Activated CD4-positive, alpha-beta T cell treated with anti-CD3 and anti-CD28 coated beads for 36 hours (primary cell): ENCODE measurements at regions not wholly inside any gene's neighbourhood (a gene's known extent, or its start where the extent isn't known, plus 50 kb on each side); places are given as distances from the start of the nearest gene placed in this dataset.

ENCODE experiments used
- ATAC-seq: fragments of 200-7000 bp; cut with Tn5 transposase; one replicate; pipeline ENCODE4 v1.10.0; 2021; ENCODE audit warnings: mild to moderate bottlenecking, moderate library complexity
- CTCF ChIA-PET: fragments of 350-600 bp; sonication (Branson Sonifier 250); formaldehyde crosslinking; loops from one replicate; lab custom pipeline; 2021; ENCODE audit warnings: antibody characterized with exemption; lab: Charles Lee
- POLR2A ChIA-PET: fragments of 350-600 bp; sonication (Branson Sonifier 250); formaldehyde crosslinking; loops from one replicate; lab custom pipeline; 2021; ENCODE audit warnings: antibody characterized with exemption, inconsistent platforms; lab: Charles Lee
- DNase-seq: peaks from one replicate; pipeline ENCODE4 v3.0.0-alpha.2; 2020
- H3K27ac Mint-ChIP-seq: one replicate; pipeline ENCODE4 v1.8.0; 2021; ENCODE audit warnings: mixed read lengths
- H3K27me3 Mint-ChIP-seq: one replicate; pipeline ENCODE4 v1.8.0; 2021; ENCODE audit warnings: mixed read lengths
- H3K36me3 Mint-ChIP-seq: one replicate; pipeline ENCODE4 v1.8.0; 2021; ENCODE audit warnings: low read depth, mixed read lengths
- H3K4me1 Mint-ChIP-seq: one replicate; pipeline ENCODE4 v1.8.0; 2021; ENCODE audit warnings: mixed read lengths
- H3K4me3 Mint-ChIP-seq: one replicate; pipeline ENCODE4 v1.8.0; 2021; ENCODE audit warnings: mild to moderate bottlenecking, moderate library complexity, mixed read lengths
- H3K9me3 Mint-ChIP-seq: one replicate; pipeline ENCODE4 v1.8.0; 2021; ENCODE audit warnings: low read depth, mixed read lengths
- intact Hi-C, 2 experiments: fragments of 100-400 bp; cut with DNase I in 1 of 2; cut with micrococcal nuclease in 1 of 2; formaldehyde crosslinking; loops; one replicate each; pipeline versions ENCODE4 v1.14.2 to v1.15.1; 2022 to 2024; cut with DNase I, micrococcal nuclease

- ChIA-PET POLR2A (no interaction called here), CTCF (no interaction called here)
- intact Hi-C loops, result no loop called here
- Mint-ChIP-seq H3K4me3 (no peak overlapping the region), H3K4me1 (no peaks in the 10 kb centered on the region), H3K9me3 (peaks cover 4% of the 10 kb centered on the region), H3K27ac (no peak overlapping the region), H3K36me3 (no peaks in the 10 kb centered on the region), H3K27me3 (no peaks in the 10 kb centered on the region)
- ATAC-seq, result no peak
- DNase-seq, result no peak
Observed at GRCh38 chr10:81280497-81281479, 594.2 kb upstream of the NRG3 start.

GRCh38 chr10:81288544-81288943, 586.5 kb upstream of the NRG3 start:
- intact Hi-C loops, result no loop called here
- no peak for DNase-seq

GRCh38 chr10:81297292-81297691, 577.7 kb upstream of the NRG3 start:
- ATAC-seq, result no peak
- H3K27me3 Mint-ChIP-seq, result no peaks in the 10 kb centered on the region
- no peaks in the 10 kb centered on the region for H3K4me1 Mint-ChIP-seq
- no peak for DNase-seq
- ChIA-PET POLR2A (no interaction called here), CTCF (no interaction called here)
- H3K4me3 Mint-ChIP-seq, result no peak overlapping the region
- H3K36me3 Mint-ChIP-seq, result no peaks in the 10 kb centered on the region
- no peak overlapping the region for H3K27ac Mint-ChIP-seq
- intact Hi-C loops, result no loop called here
- peaks cover 5% of the 10 kb centered on the region for H3K9me3 Mint-ChIP-seq

More at GRCh38 chr10:81288544-81288943, 586.5 kb upstream of the NRG3 start:
- ChIA-PET CTCF (no interaction called here), POLR2A (no interaction called here)
- Mint-ChIP-seq H3K4me3 (no peak overlapping the region), H3K27me3 (no peaks in the 10 kb centered on the region), H3K9me3 (peaks cover 7% of the 10 kb centered on the region), H3K27ac (no peak overlapping the region), H3K4me1 (no peaks in the 10 kb centered on the region), H3K36me3 (no peaks in the 10 kb centered on the region)
- ATAC-seq, result no peak

GRCh38 chr10:81303656-81304055, 571.3 kb upstream of the NRG3 start:
- Mint-ChIP-seq H3K4me3 (no peak overlapping the region), H3K27me3 (no peaks in the 10 kb centered on the region), H3K27ac (no peak overlapping the region), H3K9me3 (peaks cover 10% of the 10 kb centered on the region), H3K36me3 (no peaks in the 10 kb centered on the region), H3K4me1 (no peaks in the 10 kb centered on the region)
- ATAC-seq, result no peak
- POLR2A ChIA-PET, result no interaction called here
- intact Hi-C loops, result no loop called here
- DNase-seq, result no peak
- CTCF ChIA-PET, result no interaction called here

GRCh38 chr10:81306971-81307782, 567.8 kb upstream of the NRG3 start:
- Mint-ChIP-seq H3K4me1 (no peaks in the 10 kb centered on the region), H3K27me3 (no peaks in the 10 kb centered on the region), H3K4me3 (no peak overlapping the region), H3K27ac (no peak overlapping the region), H3K36me3 (no peaks in the 10 kb centered on the region), H3K9me3 (peaks cover 5% of the 10 kb centered on the region)
- no peak for ATAC-seq
- intact Hi-C loops, result no loop called here
- ChIA-PET CTCF (no interaction called here), POLR2A (no interaction called here)
- DNase-seq, result no peak

GRCh38 chr10:81309041-81309552, 565.9 kb upstream of the NRG3 start:
- POLR2A ChIA-PET, result no interaction called here
- intact Hi-C loops, result no loop called here
- peaks cover 1% of the 10 kb centered on the region for H3K9me3 Mint-ChIP-seq
- H3K27me3 Mint-ChIP-seq, result no peaks in the 10 kb centered on the region
- no peaks in the 10 kb centered on the region for H3K4me1 Mint-ChIP-seq
- ATAC-seq (no peak), DNase-seq (no peak)
- no peak overlapping the region for H3K27ac Mint-ChIP-seq
- CTCF ChIA-PET, result no interaction called here
- H3K4me3 Mint-ChIP-seq, result no peak overlapping the region
- no peaks in the 10 kb centered on the region for H3K36me3 Mint-ChIP-seq

- no peaks in the 10 kb centered on the region for H3K36me3 Mint-ChIP-seq
- H3K4me1 Mint-ChIP-seq, result no peaks in the 10 kb centered on the region
- ATAC-seq, result no peak
- DNase-seq, result no peak
- CTCF ChIA-PET, result no interaction called here
- peaks cover 4% of the 10 kb centered on the region for H3K9me3 Mint-ChIP-seq
- H3K4me3 Mint-ChIP-seq, result no peak overlapping the region
- POLR2A ChIA-PET, result no interaction called here
- intact Hi-C loops, result no loop called here
- H3K27ac Mint-ChIP-seq, result no peak overlapping the region
- no peaks in the 10 kb centered on the region for H3K27me3 Mint-ChIP-seq
Observed at GRCh38 chr10:81314471-81314870, 560.5 kb upstream of the NRG3 start.

- POLR2A ChIA-PET, result no interaction called here
- CTCF ChIA-PET, result no interaction called here
- Mint-ChIP-seq H3K27me3 (no peaks in the 10 kb centered on the region), H3K27ac (no peak overlapping the region), H3K36me3 (no peaks in the 10 kb centered on the region), H3K4me1 (no peaks in the 10 kb centered on the region), H3K9me3 (peaks cover 4% of the 10 kb centered on the region), H3K4me3 (no peak overlapping the region)
- ATAC-seq (no peak), DNase-seq (no peak)
- intact Hi-C loops, result no loop called here
Observed at GRCh38 chr10:81315026-81315425, 560.0 kb upstream of the NRG3 start.

- intact Hi-C loops, result no loop called here
- DNase-seq (no peak), ATAC-seq (no peak)
- CTCF ChIA-PET, result no interaction called here
- no peak overlapping the region for H3K27ac Mint-ChIP-seq
- H3K4me3 Mint-ChIP-seq, result no peak overlapping the region
- H3K4me1 Mint-ChIP-seq, result no peaks in the 10 kb centered on the region
- no peaks in the 10 kb centered on the region for H3K27me3 Mint-ChIP-seq
- H3K9me3 Mint-ChIP-seq, result peaks cover 3% of the 10 kb centered on the region
- no peaks in the 10 kb centered on the region for H3K36me3 Mint-ChIP-seq
- POLR2A ChIA-PET, result no interaction called here
Observed at GRCh38 chr10:81348003-81348402, 527.0 kb upstream of the NRG3 start.

- Mint-ChIP-seq H3K4me3 (no peak overlapping the region), H3K36me3 (no peaks in the 10 kb centered on the region), H3K9me3 (peaks cover 9% of the 10 kb centered on the region), H3K27ac (no peak overlapping the region), H3K4me1 (no peaks in the 10 kb centered on the region), H3K27me3 (no peaks in the 10 kb centered on the region)
- ChIA-PET CTCF (no interaction called here), POLR2A (no interaction called here)
- no peak for ATAC-seq
- intact Hi-C loops, result no loop called here
- DNase-seq, result no peak
Observed at GRCh38 chr10:81367132-81367531, 507.9 kb upstream of the NRG3 start.

GRCh38 chr10:81386817-81387216, 488.2 kb upstream of the NRG3 start:
- Mint-ChIP-seq H3K4me3 (no peak overlapping the region), H3K36me3 (no peaks in the 10 kb centered on the region), H3K9me3 (peaks cover 3% of the 10 kb centered on the region), H3K27ac (no peak overlapping the region), H3K4me1 (no peaks in the 10 kb centered on the region), H3K27me3 (no peaks in the 10 kb centered on the region)
- POLR2A ChIA-PET, result interaction anchor here (0.6 kb wide), 1 partner anchor 449 kb away, joined by 3 read pairs; no protein-coding TSS in a partner anchor
- CTCF ChIA-PET, result no interaction called here
- DNase-seq, result no peak
- ATAC-seq, result no peak
- intact Hi-C loops, result no loop called here
